Panc1 (cell line): ENCODE measurements at regions not wholly inside any gene's neighbourhood (a gene's known extent, or its start where the extent isn't known, plus 50 kb on each side); places are given as distances from the start of the nearest gene placed in this dataset.

Experiments used
- ATAC-seq: fragments of 200-7000 bp; cut with Tn5 transposase; 2 replicates; pipeline ENCODE4 v1.9.1; 2020; ENCODE audit warnings: mild to moderate bottlenecking, moderate library complexity
- BruUV-seq: library from RNA; stranded (reverse); fragments of 400-500 nt; replicated peaks from 2 replicates; lab custom pipeline; 2021; lab: Mats Ljungman, UMichigan
- CTCF ChIA-PET: fragments of 300-600 bp; sonication (Branson Sonifier 250); formaldehyde crosslinking; loops from one replicate; lab custom pipeline; 2022; ENCODE audit warnings: antibody characterized with exemption; lab: Charles Lee
- POLR2A ChIA-PET: fragments of 300-600 bp; sonication (Branson Sonifier 250); formaldehyde crosslinking; loops from one replicate; lab custom pipeline; 2022; ENCODE audit warnings: antibody characterized with exemption; lab: Charles Lee
- DNase-seq: peaks from one replicate; pipeline ENCODE4 v3.0.0-alpha.2; 2010; ENCODE audit warnings: low read depth, low spot score
- H3K27ac ChIP-seq: 2 replicates; pipeline ENCODE4 v1.5.1; 2011; ENCODE audit warnings: mild to moderate bottlenecking, low read length, inconsistent platforms
- H3K27me3 ChIP-seq: fragments of 200-500 bp; sonication (Bioruptor generic); 2 replicates; pipeline ENCODE4 v1.6.0; 2014; ENCODE audit warnings: low read length, inconsistent platforms; ENCODE audit not compliant: control insufficient read depth, insufficient read depth
- H3K36me3 ChIP-seq: fragments of 200-500 bp; sonication (Bioruptor generic); 2 replicates; pipeline ENCODE4 v1.5.1; 2014; ENCODE audit warnings: inconsistent platforms, mild to moderate bottlenecking, low read length, moderate library complexity; ENCODE audit not compliant: control insufficient read depth, insufficient read depth
- H3K4me1 ChIP-seq: 2 replicates; pipeline ENCODE4 v1.5.1; 2011; ENCODE audit warnings: inconsistent platforms, mild to moderate bottlenecking, low read length, moderate library complexity; ENCODE audit not compliant: control insufficient read depth, insufficient read depth
- H3K4me3 ChIP-seq, 2 experiments: 2 replicates each; pipeline ENCODE4 v1.5.1; 2011 to 2012; ENCODE audit warnings: low read depth in 2 of 2, low read length in 2 of 2, mild to moderate bottlenecking in 2 of 2, inconsistent platforms in 1 of 2, moderate library complexity in 1 of 2
- H3K9me3 ChIP-seq: fragments of 200-500 bp; sonication (Bioruptor generic); 2 replicates; pipeline ENCODE4 v1.5.1; 2014; ENCODE audit warnings: low read depth, mild to moderate bottlenecking, inconsistent platforms, low read length, moderate library complexity; ENCODE audit not compliant: control insufficient read depth, insufficient read depth
- CTCF ChIP-seq: fragments of 450-650 bp; IDR thresholded peaks from 2 replicates; pipeline ENCODE4 v1.5.1; 2017; ENCODE audit warnings: mild to moderate bottlenecking
- POLR2AphosphoS5 ChIP-seq: IDR thresholded peaks from 2 replicates; pipeline ENCODE4 v1.6.1; 2012; ENCODE audit warnings: mild to moderate bottlenecking, low read depth, low read length, moderate library complexity
- REST ChIP-seq, 2 experiments: IDR thresholded peaks; 2 replicates each; pipeline ENCODE4 v1.6.1; 2011 to 2012; ENCODE audit warnings: low read depth in 2 of 2, control low read depth in 1 of 2, low read length in 1 of 2, mild to moderate bottlenecking in 1 of 2, moderate library complexity in 1 of 2; ENCODE audit not compliant: insufficient read depth in 1 of 2
- SIN3A ChIP-seq: IDR thresholded peaks from 2 replicates; pipeline ENCODE4 v1.6.1; 2012; ENCODE audit warnings: low read depth, mild to moderate bottlenecking, low read length, moderate library complexity, borderline replicate concordance; ENCODE audit not compliant: insufficient read depth
- TCF7L2 ChIP-seq: IDR thresholded peaks from 2 replicates; pipeline ENCODE4 v1.6.1; 2011; ENCODE audit warnings: mild to moderate bottlenecking, low read depth, low read length, inconsistent platforms
- in situ Hi-C: cut with HindIII; loops from 2 replicates; pipeline ENCODE4 v1.10.0; 2016; ENCODE audit warnings: low sequenced_read_pairs, low pct_unique_long_range_greater_than_20kb
- intact Hi-C: fragments of 100-400 bp; cut with micrococcal nuclease; formaldehyde crosslinking; loops from one replicate; pipeline ENCODE4 v1.10.0; 2022; ENCODE audit not compliant: unreplicated experiment

GRCh38 chr1:60751306-60751705 is 331.1 kb upstream of the NFIA start:
- Histone ChIP-seq H3K4me1 (no peaks in the 10 kb centered on the region), H3K36me3 (no peaks in the 10 kb centered on the region), H3K4me3 (no peak overlapping the region), H3K27ac (no peak overlapping the region), H3K27me3 (no peaks in the 10 kb centered on the region), H3K9me3 (no peaks in the 10 kb centered on the region)
- TF ChIP-seq SIN3A (no peak), TCF7L2 (no peak), POLR2AphosphoS5 (no peak), CTCF (no peak), REST (IDR thresholded peaks at IDR 0.05; ENCODE audit: insufficient read depth in 1 of 2, low read depth in 2 of 2, low read length in 1 of 2) (no peak)
- no peak for DNase-seq
- ChIA-PET POLR2A (interaction anchor here (0.6 kb wide), 1 partner anchor 24 kb away, joined by 3 read pairs; no protein-coding TSS in a partner anchor), CTCF (no interaction called here)
- in situ Hi-C loops (no loop called here), intact Hi-C loops (no loop called here)
- BruUV-seq, result no TSS peak
- ATAC-seq, result no peak

DNA sequence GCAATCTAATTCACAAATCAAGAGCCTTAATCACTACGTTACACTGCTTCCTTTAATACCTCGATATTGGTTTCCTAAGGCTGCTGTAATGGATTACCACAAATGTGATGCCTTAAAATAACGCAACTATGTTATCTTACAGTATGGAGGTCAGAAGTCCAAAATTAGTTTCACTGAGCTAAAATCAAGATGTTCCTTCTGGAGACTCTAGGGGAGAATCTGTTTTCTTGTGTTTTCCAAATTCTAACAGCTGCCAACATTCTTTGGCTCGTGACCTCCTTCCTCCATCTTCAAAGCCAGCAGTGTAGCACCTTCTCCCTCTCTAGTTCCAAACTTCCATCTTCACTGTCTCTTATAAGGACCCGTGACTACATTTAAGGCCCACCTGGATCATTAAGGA is 335.0 kb upstream of the NFIA start:
- ChIA-PET CTCF (no interaction called here), POLR2A (no interaction called here)
- BruUV-seq, result no TSS peak
- Histone ChIP-seq H3K27me3 (no peaks in the 10 kb centered on the region), H3K36me3 (no peaks in the 10 kb centered on the region), H3K9me3 (no peaks in the 10 kb centered on the region), H3K4me1 (no peaks in the 10 kb centered on the region), H3K27ac (no peak overlapping the region), H3K4me3 (no peak overlapping the region)
- TF ChIP-seq TCF7L2, result no peak
- TF ChIP-seq POLR2AphosphoS5, result no peak
- no peak for TF ChIP-seq SIN3A
- TF ChIP-seq CTCF, result no peak
- no peak for TF ChIP-seq REST (IDR thresholded peaks at IDR 0.05; ENCODE audit: insufficient read depth in 1 of 2, low read depth in 2 of 2, low read length in 1 of 2)
- intact Hi-C loops, result no loop called here
- ATAC-seq, result no peak
- in situ Hi-C loops, result no loop called here
- no peak for DNase-seq
